Uterus (tissue), 2 donors: ENCODE measurements at regions not wholly inside any gene's neighbourhood (a gene's known extent, or its start where the extent isn't known, plus 50 kb on each side); places are given as distances from the start of the nearest gene placed in this dataset.

Source experiments
- CTCF ChIP-seq, 4 experiments: fragments of 200-600 bp in 2 of 4; fragments of 450-650 bp in 2 of 4; sonication (generic) in 2 of 4; IDR thresholded peaks; one replicate each; pipeline ENCODE4 v1.5.1; 2016 to 2019; ENCODE audit warnings: antibody characterized with exemption in 4 of 4, mild to moderate bottlenecking in 2 of 4, moderate library complexity in 1 of 4
- POLR2A ChIP-seq, 2 donors: fragments of 450-650 bp; IDR thresholded peaks; one replicate each; pipeline ENCODE4 v1.6.1; 2016; ENCODE audit warnings: antibody characterized with exemption in 2 of 2, mild to moderate bottlenecking in 1 of 2, moderate library complexity in 1 of 2

DNA sequence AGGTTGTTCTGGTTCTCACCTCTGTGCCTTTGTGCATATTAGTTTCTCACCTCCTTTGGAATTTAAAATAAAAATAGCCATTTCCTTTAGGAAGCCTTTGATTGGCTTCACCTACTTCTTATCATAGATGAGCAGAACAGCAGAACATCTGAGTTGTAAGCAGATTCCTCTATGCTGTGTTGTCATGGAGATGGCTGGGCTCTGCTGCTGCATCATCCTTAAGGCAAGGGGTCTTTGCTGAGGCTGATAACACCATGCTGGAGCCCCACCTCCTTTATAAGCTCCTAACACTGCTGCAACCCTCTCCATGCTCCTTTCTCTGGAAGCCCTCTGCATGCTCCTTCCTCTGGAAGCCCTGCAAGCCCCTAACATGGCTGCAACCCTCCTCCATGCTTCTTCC lies 276.5 kb upstream of the TCF21 start:
- no peak for TF ChIP-seq CTCF (IDR thresholded peaks at IDR 0.05)
- TF ChIP-seq POLR2A (IDR thresholded peaks at IDR 0.05): no peak
